Pancreas (tissue), 10 donors: ENCODE measurements at regions not wholly inside any gene's neighbourhood (a gene's known extent, or its start where the extent isn't known, plus 50 kb on each side); places are given as distances from the start of the nearest gene placed in this dataset.

Experiments
- ATAC-seq, 4 donors: fragments of 200-7000 bp; cut with Tn5 transposase; one replicate each; pipeline versions ENCODE4 v1.8.0 to v1.9.1; 2020; ENCODE audit warnings: mild to moderate bottlenecking in 4 of 4, moderate library complexity in 4 of 4
- DNase-seq, 6 donors: peaks; one replicate each; pipeline ENCODE4 v3.0.0-alpha.2; 2020
- FAIRE-seq: peaks from 2 replicates; lab custom pipeline; 2012; peaks lifted over from hg19 to GRCh38; lab: Jason Lieb, UNC
- H3K27ac ChIP-seq, 4 donors: fragments of 200-600 bp; sonication (generic); 1 replicate in 3 of 4; 2 replicates in 1 of 4; pipeline versions ENCODE4 v1.5.0 to v1.8.0; 2020
- H3K27me3 ChIP-seq, 4 donors: fragments of 200-600 bp; one replicate each; pipeline ENCODE4 v1.8.0; 2021
- H3K36me3 ChIP-seq, 3 donors: fragments of 200-600 bp; sonication (generic) in 1 of 3; one replicate each; pipeline versions ENCODE4 v1.5.0 to v1.8.0; 2020 to 2021
- H3K4me1 ChIP-seq, 3 donors: fragments of 200-600 bp; one replicate each; pipeline ENCODE4 v1.8.0; 2021
- H3K4me3 ChIP-seq, 4 donors: fragments of 200-600 bp; sonication (generic) in 2 of 4; one replicate each; pipeline versions ENCODE4 v1.5.0 to v1.8.0; 2020 to 2021
- H3K9me3 ChIP-seq, 4 donors: fragments of 200-600 bp; one replicate each; pipeline ENCODE4 v1.8.0; 2021
- CTCF ChIP-seq, 4 donors: fragments of 200-600 bp; sonication (generic) in 3 of 4; IDR thresholded peaks; one replicate each; pipeline versions ENCODE4 v1.5.0 to v1.8.0; 2021; ENCODE audit warnings: antibody characterized with exemption in 4 of 4
- WGBS, 2 donors: extraction: QIAGEN DNeasy Blood & Tissue Kit; methylation state at CpG; one replicate each; pipeline ENCODE4 v1.1.7; 2013; 5-methylcytosine and 5-hydroxymethylcytosine counted together
- intact Hi-C, 3 donors: fragments of 100-400 bp; cut with DNase I; formaldehyde crosslinking; loops; one replicate each; pipeline versions ENCODE4 v1.11.1 to v1.14.2; 2022
- donor health status: healthy with polysubstance abuse.
- donor health status: DM: no; HTN: no; CAD: no; lungs with moderate emphysema.
- donor health status: DM: no; HTN: no; CAD: no.
- donor health status: control.
- donor health status: control.
- donor health status: Bipolar disorder and iron deficiency.
- donor health status: DM: yes; HTN: yes; CAD: no.
- donor health status: DM: no; HTN: no; CAD: no.
- donor health status: DM: no; HTN: no; CAD: no.
- donor health status: DM: yes; HTN: yes; CAD: no.

- 56 to 58% methylated on average over 4 of the region's 4 CpGs for WGBS, 2 donors
- intact Hi-C loops = no loop called here
- Histone ChIP-seq H3K4me1 (no peaks in the 10 kb centered on the region), H3K9me3 (peaks cover 0 to 3% (median 0%) of the 10 kb centered on the region in 4 donors), H3K27me3 (no peaks in the 10 kb centered on the region), H3K27ac (no peak overlapping the region), H3K4me3 (no peak overlapping the region), H3K36me3 (no peaks in the 10 kb centered on the region)
- ATAC-seq (no peak), DNase-seq (no peak), FAIRE-seq (no peak)
- no peak for TF ChIP-seq CTCF (IDR thresholded peaks at IDR 0.05)
Observed at GRCh38 chr2:102888514-102888913, 126.7 kb downstream of the TMEM182 start.

DNA sequence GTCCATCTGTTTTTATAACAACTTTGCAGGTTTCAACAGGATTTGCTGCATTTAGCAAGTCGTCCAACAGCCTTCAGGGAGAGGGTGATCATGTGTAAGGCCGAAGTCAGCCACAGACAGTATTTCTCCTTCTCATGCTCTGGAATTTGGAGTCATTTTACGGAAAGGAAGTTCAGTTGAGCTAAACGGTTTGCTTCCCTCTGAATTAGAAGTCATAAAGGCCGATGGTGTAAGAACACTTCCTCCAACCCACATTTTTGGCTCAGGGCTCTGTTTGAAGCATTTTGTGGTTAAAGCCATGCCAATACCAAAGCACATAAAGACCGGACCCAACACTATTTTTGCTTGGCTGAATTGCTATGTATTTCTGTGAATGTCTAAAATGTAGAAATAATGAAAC, 129.5 kb downstream of the TMEM182 start:
- intact Hi-C loops = no loop called here
- Histone ChIP-seq H3K36me3 (no peaks in the 10 kb centered on the region), H3K9me3 (peaks cover 0 to 3% (median 0%) of the 10 kb centered on the region in 4 donors), H3K27ac (no peak overlapping the region), H3K4me3 (no peak overlapping the region), H3K4me1 (no peaks in the 10 kb centered on the region), H3K27me3 (no peaks in the 10 kb centered on the region)
- 67 to 78% methylated on average over 6 of the region's 6 CpGs for WGBS, 2 donors
- TF ChIP-seq CTCF (IDR thresholded peaks at IDR 0.05) = no peak
- no peak for ATAC-seq
- DNase-seq = no peak
- no peak for FAIRE-seq

- 59 to 71% methylated on average over 10 of the region's 10 CpGs for WGBS, 2 donors
- DNase-seq (no peak), FAIRE-seq (no peak), ATAC-seq (no peak)
- H3K36me3 ChIP-seq = no peaks in the 10 kb centered on the region
- intact Hi-C loops = no loop called here
- H3K4me1 ChIP-seq = no peaks in the 10 kb centered on the region
- TF ChIP-seq CTCF (IDR thresholded peaks at IDR 0.05) = no peak
- peaks cover 0 to 3% (median 0%) of the 10 kb centered on the region in 4 donors for H3K9me3 ChIP-seq
- H3K27ac ChIP-seq = no peak overlapping the region
- no peaks in the 10 kb centered on the region for H3K27me3 ChIP-seq
- no peak overlapping the region for H3K4me3 ChIP-seq
Observed at GRCh38 chr2:102892698-102893310, 131.0 kb downstream of the TMEM182 start.

DNA sequence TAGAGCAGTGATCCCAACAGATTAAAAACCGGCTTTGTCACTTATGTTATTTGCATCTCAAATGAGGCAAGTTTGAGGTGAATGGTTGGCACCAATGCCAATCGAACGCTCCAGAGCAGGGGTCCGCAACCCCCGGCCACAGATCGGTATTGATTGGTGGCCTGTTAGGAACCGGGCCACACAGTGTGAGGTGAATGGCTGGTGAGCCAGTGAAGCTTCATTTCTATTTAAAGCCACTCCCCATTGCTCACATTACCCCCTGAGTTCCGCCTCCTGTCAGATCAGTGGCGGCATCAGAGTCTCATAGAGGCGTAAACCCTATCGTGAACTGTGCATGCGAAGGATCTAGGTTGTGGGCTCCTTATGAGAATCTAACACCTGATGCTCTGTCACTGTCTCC, 132.0 kb downstream of the TMEM182 start:
- FAIRE-seq = no peak

More for the DNA sequence above, 132.0 kb downstream of the TMEM182 start:
- no peak overlapping the region for H3K4me3 ChIP-seq
- intact Hi-C loops = no loop called here
- no peak for DNase-seq
- H3K27ac ChIP-seq = no peak overlapping the region
- H3K4me1 ChIP-seq = no peaks in the 10 kb centered on the region
- WGBS, 2 donors = 88 to 96% methylated on average over 12 of the region's 12 CpGs
- ATAC-seq = no peak
- no peak for TF ChIP-seq CTCF (IDR thresholded peaks at IDR 0.05)
- no peaks in the 10 kb centered on the region for H3K27me3 ChIP-seq
- no peaks in the 10 kb centered on the region for H3K36me3 ChIP-seq
- H3K9me3 ChIP-seq = peaks cover 0 to 3% (median 0%) of the 10 kb centered on the region in 4 donors
